ENCODE measurements at regions not wholly inside any gene's neighbourhood (a gene's known extent, or its start where the extent isn't known, plus 50 kb on each side); places are given as distances from the start of the nearest gene placed in this dataset.

GRCh38 chr10:20707251-20707650 lies 189.9 kb downstream of the NEBL start:
- no peak for TF ChIP-seq CTCF (conservative IDR thresholded peaks at IDR 0.05; ENCODE audit: low read length)
- DNase-seq (ENCODE audit: low read depth) = no peak
- no peak overlapping the region for H3K4me3 ChIP-seq (ENCODE audit: low read length)

GRCh38 chr10:20698837-20699236 lies 198.3 kb downstream of the NEBL start:
- DNase-seq (ENCODE audit: low read depth) = no peak
- TF ChIP-seq CTCF (conservative IDR thresholded peaks at IDR 0.05; ENCODE audit: low read length) = no peak
- no peak overlapping the region for H3K4me3 ChIP-seq (ENCODE audit: low read length)

GRCh38 chr10:20694296-20694695 lies 202.8 kb downstream of the NEBL start:
- no peak for DNase-seq (ENCODE audit: low read depth)
- no peak for TF ChIP-seq CTCF (conservative IDR thresholded peaks at IDR 0.05; ENCODE audit: low read length)
- no peak overlapping the region for H3K4me3 ChIP-seq (ENCODE audit: low read length)

- DNase-seq (ENCODE audit: low read depth) = no peak
- no peak overlapping the region for H3K4me3 ChIP-seq (ENCODE audit: low read length)
- no peak for TF ChIP-seq CTCF (conservative IDR thresholded peaks at IDR 0.05; ENCODE audit: low read length)
Measured at GRCh38 chr10:20688797-20689544, 208.1 kb downstream of the NEBL start.

GRCh38 chr10:20686015-20686635 lies 211.0 kb downstream of the NEBL start:
- TF ChIP-seq CTCF (conservative IDR thresholded peaks at IDR 0.05; ENCODE audit: low read length) = no peak
- no peak for DNase-seq (ENCODE audit: low read depth)
- H3K4me3 ChIP-seq (ENCODE audit: low read length) = no peak overlapping the region

GRCh38 chr10:20685462-20685861 lies 211.6 kb downstream of the NEBL start:
- no peak for DNase-seq (ENCODE audit: low read depth)
- no peak for TF ChIP-seq CTCF (conservative IDR thresholded peaks at IDR 0.05; ENCODE audit: low read length)
- H3K4me3 ChIP-seq (ENCODE audit: low read length) = no peak overlapping the region

GRCh38 chr10:20683345-20683744 lies 213.8 kb downstream of the NEBL start:
- DNase-seq (ENCODE audit: low read depth) = no peak
- no peak overlapping the region for H3K4me3 ChIP-seq (ENCODE audit: low read length)
- TF ChIP-seq CTCF (conservative IDR thresholded peaks at IDR 0.05; ENCODE audit: low read length) = no peak

All from AG10803 (cell line).